NOMO-1 (cell line): ENCODE measurements at regions not wholly inside any gene's neighbourhood (a gene's known extent, or its start where the extent isn't known, plus 50 kb on each side); places are given as distances from the start of the nearest gene placed in this dataset.

Experiments used
- DNase-seq, 2 experiments: peaks; one replicate each; lab custom pipeline; 2025; ENCODE audit not compliant: unreplicated experiment in 2 of 2; lab: John Stamatoyannopoulos, UW

GRCh38 chr19:30719999-30720345, 347.8 kb downstream of the ZNF536 start:
- peak in 1 of 2 experiments; percentile 14 for DNase-seq

GRCh38 chr19:30719189-30719998, 347.2 kb downstream of the ZNF536 start:
- peak; percentile 33 to 65 for DNase-seq

GRCh38 chr19:30718707-30719106, 346.5 kb downstream of the ZNF536 start:
- DNase-seq: no peak

- DNase-seq: no peak
Observed at GRCh38 chr19:30718014-30718413, 345.8 kb downstream of the ZNF536 start.

GRCh38 chr19:30717381-30717780, 345.2 kb downstream of the ZNF536 start:
- DNase-seq: no peak

GRCh38 chr19:30712431-30713337, 340.5 kb downstream of the ZNF536 start:
- DNase-seq: no peak

- no peak for DNase-seq
Observed at GRCh38 chr19:30711826-30712225, 339.6 kb downstream of the ZNF536 start.

- DNase-seq: no peak
Observed at GRCh38 chr19:30711296-30711695, 339.1 kb downstream of the ZNF536 start.

GRCh38 chr19:30710721-30711120, 338.5 kb downstream of the ZNF536 start:
- no peak for DNase-seq

GRCh38 chr19:30708416-30709178, 336.4 kb downstream of the ZNF536 start:
- no peak for DNase-seq

GRCh38 chr19:30704771-30705330, 332.7 kb downstream of the ZNF536 start:
- no peak for DNase-seq

- DNase-seq: no peak
Observed at GRCh38 chr19:30703645-30704044, 331.5 kb downstream of the ZNF536 start.

GRCh38 chr19:30701178-30701577, 329.0 kb downstream of the ZNF536 start:
- DNase-seq: no peak

- no peak for DNase-seq
Observed at GRCh38 chr19:30699871-30700280, 327.7 kb downstream of the ZNF536 start.

- no peak for DNase-seq
Observed at GRCh38 chr19:30696514-30696913, 324.3 kb downstream of the ZNF536 start.

GRCh38 chr19:30695171-30695875, 323.1 kb downstream of the ZNF536 start:
- no peak for DNase-seq

GRCh38 chr19:30694156-30694755, 322.1 kb downstream of the ZNF536 start:
- no peak for DNase-seq

- no peak for DNase-seq
Observed at GRCh38 chr19:30692879-30693503, 320.8 kb downstream of the ZNF536 start.

- no peak for DNase-seq
Observed at GRCh38 chr19:30692181-30692811, 320.1 kb downstream of the ZNF536 start.
